Uterus (tissue), 3 donors: ENCODE measurements at regions not wholly inside any gene's neighbourhood (a gene's known extent, or its start where the extent isn't known, plus 50 kb on each side); places are given as distances from the start of the nearest gene placed in this dataset.
"Not testable (repeated sequence)": the region's sequence is repeated elsewhere in the genome, so short reads cannot be mapped to it uniquely, and the experiment has no call there.

Experiments
- DNase-seq, 2 donors: peaks; one replicate each; pipeline ENCODE4 v3.0.0-alpha.2; 2019 to 2020
- H3K27ac ChIP-seq, 2 donors: fragments of 200-600 bp; sonication (generic); 1 replicate in 1 of 2; 2 replicates in 1 of 2; pipeline ENCODE4 v1.5.1; 2016 to 2018
- H3K27me3 ChIP-seq, 2 donors: fragments of 200-600 bp; sonication (generic); one replicate each; pipeline ENCODE4 v1.5.1; 2018 to 2019; ENCODE audit warnings: control low read depth in 1 of 2
- H3K36me3 ChIP-seq, 2 donors: fragments of 200-600 bp; sonication (generic); one replicate each; pipeline ENCODE4 v1.5.1; 2019; ENCODE audit warnings: control low read depth in 1 of 2
- H3K4me1 ChIP-seq, 2 donors: fragments of 200-600 bp; sonication (generic); one replicate each; pipeline ENCODE4 v1.5.1; 2018 to 2019; ENCODE audit warnings: control low read depth in 1 of 2
- H3K4me3 ChIP-seq, 2 donors: fragments of 200-600 bp; sonication (generic); 1 replicate in 1 of 2; 2 replicates in 1 of 2; pipeline ENCODE4 v1.5.1; 2018 to 2019; ENCODE audit warnings: mild to moderate bottlenecking in 1 of 2
- H3K9me3 ChIP-seq, 2 donors: fragments of 200-600 bp; sonication (generic); one replicate each; pipeline ENCODE4 v1.5.1; 2019; ENCODE audit warnings: control low read depth in 1 of 2
- CTCF ChIP-seq, 4 experiments: fragments of 200-600 bp in 2 of 4; fragments of 450-650 bp in 2 of 4; sonication (generic) in 2 of 4; IDR thresholded peaks; one replicate each; pipeline ENCODE4 v1.5.1; 2016 to 2019; ENCODE audit warnings: antibody characterized with exemption in 4 of 4, mild to moderate bottlenecking in 2 of 4, moderate library complexity in 1 of 4
- POLR2A ChIP-seq, 2 donors: fragments of 450-650 bp; IDR thresholded peaks; one replicate each; pipeline ENCODE4 v1.6.1; 2016; ENCODE audit warnings: antibody characterized with exemption in 2 of 2, mild to moderate bottlenecking in 1 of 2, moderate library complexity in 1 of 2
- intact Hi-C: fragments of 100-400 bp; cut with DNase I; formaldehyde crosslinking; loops from one replicate; pipeline ENCODE4 v1.15.1; 2023; ENCODE audit warnings: low total_unique reads
- donor health status: DM: yes; HTN: yes; CAD: no.

GRCh38 chr6:115592025-115592424, 468.7 kb downstream of the FRK start:
- TF ChIP-seq CTCF (IDR thresholded peaks at IDR 0.05) (no peak), POLR2A (IDR thresholded peaks at IDR 0.05) (no peak)
- intact Hi-C loops, result no loop called here

GRCh38 chr6:115589072-115589471, 471.6 kb downstream of the FRK start:
- H3K4me1 ChIP-seq, DNase-seq, H3K27ac ChIP-seq, H3K9me3 ChIP-seq, H3K36me3 ChIP-seq, H3K4me3 ChIP-seq, H3K27me3 ChIP-seq, intact Hi-C loops: not testable (repeated sequence)

More at GRCh38 chr6:115592025-115592424, 468.7 kb downstream of the FRK start:
- DNase-seq, result no peak
- Histone ChIP-seq H3K9me3 (no peaks in the 10 kb centered on the region), H3K27me3 (no peaks in the 10 kb centered on the region), H3K27ac (no peak overlapping the region), H3K36me3 (no peaks in the 10 kb centered on the region), H3K4me3 (no peak overlapping the region), H3K4me1 (no peaks in the 10 kb centered on the region)

- no peak for TF ChIP-seq CTCF (IDR thresholded peaks at IDR 0.05)
- no peak for TF ChIP-seq POLR2A (IDR thresholded peaks at IDR 0.05)
Observed at GRCh38 chr6:115583290-115583689, 477.4 kb downstream of the FRK start.

GRCh38 chr6:115582386-115582785, 478.3 kb downstream of the FRK start:
- H3K9me3 ChIP-seq, result no peaks in the 10 kb centered on the region
- TF ChIP-seq CTCF (IDR thresholded peaks at IDR 0.05) (no peak), POLR2A (IDR thresholded peaks at IDR 0.05) (no peak)
- H3K4me1 ChIP-seq, result no peaks in the 10 kb centered on the region
- no peak for DNase-seq
- no peak overlapping the region for H3K4me3 ChIP-seq
- no peak overlapping the region for H3K27ac ChIP-seq
- intact Hi-C loops, result no loop called here
- H3K27me3 ChIP-seq, result no peaks in the 10 kb centered on the region
- no peaks in the 10 kb centered on the region for H3K36me3 ChIP-seq

More at GRCh38 chr6:115583290-115583689, 477.4 kb downstream of the FRK start:
- DNase-seq, result no peak
- no peaks in the 10 kb centered on the region for H3K27me3 ChIP-seq
- H3K4me3 ChIP-seq, result no peak overlapping the region
- H3K9me3 ChIP-seq, result no peaks in the 10 kb centered on the region
- H3K36me3 ChIP-seq, result no peaks in the 10 kb centered on the region
- H3K4me1 ChIP-seq, result no peaks in the 10 kb centered on the region
- intact Hi-C loops, result no loop called here
- no peak overlapping the region for H3K27ac ChIP-seq

- H3K4me1 ChIP-seq, H3K9me3 ChIP-seq, intact Hi-C loops, H3K4me3 ChIP-seq, H3K27ac ChIP-seq, DNase-seq, H3K27me3 ChIP-seq, H3K36me3 ChIP-seq: not testable (repeated sequence)
Observed at GRCh38 chr6:115579565-115579964, 481.1 kb downstream of the FRK start.

GRCh38 chr6:115577270-115577669, 483.4 kb downstream of the FRK start:
- intact Hi-C loops, result no loop called here
- H3K27ac ChIP-seq, result no peak overlapping the region
- H3K4me3 ChIP-seq, result no peak overlapping the region
- no peaks in the 10 kb centered on the region for H3K9me3 ChIP-seq
- no peaks in the 10 kb centered on the region for H3K4me1 ChIP-seq
- TF ChIP-seq CTCF (IDR thresholded peaks at IDR 0.05) (no peak), POLR2A (IDR thresholded peaks at IDR 0.05) (no peak)
- DNase-seq, result no peak
- H3K27me3 ChIP-seq, result no peaks in the 10 kb centered on the region
- H3K36me3 ChIP-seq, result no peaks in the 10 kb centered on the region
